KMS-11 (cell line): ENCODE measurements at regions not wholly inside any gene's neighbourhood (a gene's known extent, or its start where the extent isn't known, plus 50 kb on each side); places are given as distances from the start of the nearest gene placed in this dataset.

ENCODE experiments used
- H2AFZ ChIP-seq: fragments of 200-600 bp; sonication (generic); 2 replicates; pipeline ENCODE4 v1.6.1; 2016; ENCODE audit warnings: antibody characterized with exemption, mixed run types, low read depth
- H3K27ac ChIP-seq: fragments of 200-600 bp; sonication (generic); 2 replicates; pipeline ENCODE4 v1.6.1; 2016; ENCODE audit warnings: mild to moderate bottlenecking, mixed run types
- H3K27me3 ChIP-seq: fragments of 200-600 bp; sonication (generic); 2 replicates; pipeline ENCODE4 v1.6.1; 2017; ENCODE audit warnings: mild to moderate bottlenecking, low read depth, mixed run types, moderate library complexity; ENCODE audit not compliant: insufficient read depth
- H3K36me3 ChIP-seq: fragments of 200-600 bp; sonication (generic); 2 replicates; pipeline ENCODE4 v1.6.1; 2017; ENCODE audit warnings: mild to moderate bottlenecking, mixed run types; ENCODE audit not compliant: insufficient read depth
- H3K4me1 ChIP-seq: fragments of 200-600 bp; sonication (generic); 2 replicates; pipeline ENCODE4 v1.6.1; 2016; ENCODE audit warnings: mild to moderate bottlenecking, low read depth, mixed run types; ENCODE audit not compliant: poor library complexity, severe bottlenecking
- H3K4me2 ChIP-seq: fragments of 200-600 bp; sonication (generic); 2 replicates; pipeline ENCODE4 v1.7.0; 2016; ENCODE audit warnings: mild to moderate bottlenecking, mixed run types
- H3K4me3 ChIP-seq: fragments of 200-600 bp; sonication (generic); IDR thresholded peaks from 2 replicates; pipeline ENCODE4 v1.6.1; 2017; ENCODE audit warnings: low read depth, low read length, mixed read lengths; ENCODE audit not compliant: insufficient read depth
- H3K79me2 ChIP-seq: fragments of 200-600 bp; sonication (generic); 2 replicates; pipeline ENCODE4 v1.6.1; 2016; ENCODE audit warnings: low read depth, mixed run types; ENCODE audit not compliant: insufficient read depth
- H3K9ac ChIP-seq: fragments of 200-600 bp; sonication (generic); 2 replicates; pipeline ENCODE4 v1.6.1; 2016; ENCODE audit warnings: mild to moderate bottlenecking, mixed run types
- H4K20me1 ChIP-seq: fragments of 200-600 bp; sonication (generic); 2 replicates; pipeline ENCODE4 v1.6.1; 2016; ENCODE audit warnings: mild to moderate bottlenecking, mixed run types; ENCODE audit not compliant: insufficient read depth
- TF ChIP-seq, protein P1 (sequence below): fragments of 200-600 bp; sonication (generic); conservative IDR thresholded peaks from 2 replicates; pipeline ENCODE4 v1.6.1; 2017; ENCODE audit warnings: low read depth, mild to moderate bottlenecking, antibody characterized with exemption, low read length, moderate library complexity, mixed read lengths

DNA sequence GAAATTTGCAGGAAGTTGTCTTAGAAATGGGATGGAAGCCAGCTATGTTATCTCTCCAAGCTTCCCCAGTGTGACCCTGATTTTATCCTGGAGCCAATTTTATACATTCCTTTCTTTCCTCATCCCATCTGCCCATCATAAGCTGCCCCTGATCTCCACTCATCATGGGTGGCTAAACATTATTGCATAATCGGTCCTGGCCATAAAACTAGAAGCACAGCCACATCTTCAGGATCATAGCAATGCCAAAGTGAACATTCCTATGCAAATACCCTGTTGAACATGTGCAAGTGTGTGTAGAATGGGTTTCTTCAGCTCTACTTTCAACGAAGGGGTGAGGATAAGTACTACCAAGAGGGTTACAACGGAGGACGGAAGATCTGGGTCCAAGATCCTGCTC lies 50.6 kb upstream of the COG2 start:
- Histone ChIP-seq H3K36me3 (no peaks in the 10 kb centered on the region), H3K9ac (no peak overlapping the region), H2AFZ (no peak overlapping the region), H3K4me2 (no peak overlapping the region), H3K4me3 (no peak overlapping the region), H4K20me1 (no peaks in the 10 kb centered on the region), H3K4me1 (no peaks in the 10 kb centered on the region), H3K79me2 (no peaks in the 10 kb centered on the region), H3K27me3 (no peaks in the 10 kb centered on the region), H3K27ac (no peak overlapping the region)
- TF ChIP-seq, protein P1, sequence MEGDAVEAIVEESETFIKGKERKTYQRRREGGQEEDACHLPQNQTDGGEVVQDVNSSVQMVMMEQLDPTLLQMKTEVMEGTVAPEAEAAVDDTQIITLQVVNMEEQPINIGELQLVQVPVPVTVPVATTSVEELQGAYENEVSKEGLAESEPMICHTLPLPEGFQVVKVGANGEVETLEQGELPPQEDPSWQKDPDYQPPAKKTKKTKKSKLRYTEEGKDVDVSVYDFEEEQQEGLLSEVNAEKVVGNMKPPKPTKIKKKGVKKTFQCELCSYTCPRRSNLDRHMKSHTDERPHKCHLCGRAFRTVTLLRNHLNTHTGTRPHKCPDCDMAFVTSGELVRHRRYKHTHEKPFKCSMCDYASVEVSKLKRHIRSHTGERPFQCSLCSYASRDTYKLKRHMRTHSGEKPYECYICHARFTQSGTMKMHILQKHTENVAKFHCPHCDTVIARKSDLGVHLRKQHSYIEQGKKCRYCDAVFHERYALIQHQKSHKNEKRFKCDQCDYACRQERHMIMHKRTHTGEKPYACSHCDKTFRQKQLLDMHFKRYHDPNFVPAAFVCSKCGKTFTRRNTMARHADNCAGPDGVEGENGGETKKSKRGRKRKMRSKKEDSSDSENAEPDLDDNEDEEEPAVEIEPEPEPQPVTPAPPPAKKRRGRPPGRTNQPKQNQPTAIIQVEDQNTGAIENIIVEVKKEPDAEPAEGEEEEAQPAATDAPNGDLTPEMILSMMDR = no peak

DNA sequence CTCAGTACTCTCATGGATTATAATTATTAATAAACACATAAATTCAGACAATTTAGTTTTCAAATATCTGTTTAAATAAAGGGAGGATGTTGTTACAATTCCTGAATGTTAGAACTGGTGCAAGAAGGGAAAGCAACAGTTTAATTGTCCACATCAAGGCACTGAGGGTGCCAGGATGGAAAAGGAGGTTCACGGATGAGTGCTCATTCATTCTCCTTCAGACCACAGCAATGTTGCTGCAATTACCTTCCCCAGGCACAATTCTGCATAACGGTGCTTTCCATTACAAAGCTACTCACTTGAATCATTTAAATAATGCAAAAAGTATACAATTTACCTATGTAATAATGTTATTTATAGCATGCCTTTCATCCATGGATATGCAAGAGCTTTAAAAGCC lies 52.3 kb upstream of the COG2 start:
- H3K79me2 ChIP-seq = no peaks in the 10 kb centered on the region
- no peak overlapping the region for H3K4me3 ChIP-seq
- H3K36me3 ChIP-seq = no peaks in the 10 kb centered on the region
- H4K20me1 ChIP-seq = no peaks in the 10 kb centered on the region
- H3K4me2 ChIP-seq = no peak overlapping the region
- H3K27me3 ChIP-seq = no peaks in the 10 kb centered on the region
- H3K4me1 ChIP-seq = no peaks in the 10 kb centered on the region
- TF ChIP-seq, protein P1 = no peak
- no peak overlapping the region for H3K9ac ChIP-seq
- H3K27ac ChIP-seq = no peak overlapping the region
- no peak overlapping the region for H2AFZ ChIP-seq

DNA sequence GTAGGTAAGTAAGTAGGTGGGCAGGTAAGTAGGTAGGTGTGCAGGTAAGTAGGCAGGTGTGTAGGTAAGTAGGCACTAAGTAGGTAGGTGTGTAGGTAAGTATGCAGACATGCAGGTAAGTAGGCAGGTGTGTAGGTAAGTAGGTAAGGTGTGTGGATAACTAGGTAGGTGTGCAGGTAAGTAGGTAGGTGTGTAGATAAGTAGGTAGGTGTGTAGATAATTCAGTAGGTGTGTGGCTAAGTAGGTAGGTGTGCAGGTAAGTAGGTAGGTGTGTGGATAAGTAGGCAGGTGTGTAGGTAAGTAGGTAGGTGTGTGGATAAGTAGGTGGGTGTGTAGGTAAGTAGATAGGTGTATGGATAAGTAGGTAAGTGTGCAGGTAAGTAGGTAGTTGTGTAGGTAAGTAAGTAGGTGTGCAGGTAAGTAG lies 53.9 kb upstream of the COG2 start:
- TF ChIP-seq, protein P1 = no peak
- Histone ChIP-seq H2AFZ (no peak overlapping the region), H3K4me1 (no peaks in the 10 kb centered on the region), H4K20me1 (no peaks in the 10 kb centered on the region), H3K4me2 (no peak overlapping the region), H3K27me3 (no peaks in the 10 kb centered on the region), H3K79me2 (no peaks in the 10 kb centered on the region), H3K4me3 (no peak overlapping the region), H3K27ac (no peak overlapping the region), H3K36me3 (no peaks in the 10 kb centered on the region), H3K9ac (no peak overlapping the region)

DNA sequence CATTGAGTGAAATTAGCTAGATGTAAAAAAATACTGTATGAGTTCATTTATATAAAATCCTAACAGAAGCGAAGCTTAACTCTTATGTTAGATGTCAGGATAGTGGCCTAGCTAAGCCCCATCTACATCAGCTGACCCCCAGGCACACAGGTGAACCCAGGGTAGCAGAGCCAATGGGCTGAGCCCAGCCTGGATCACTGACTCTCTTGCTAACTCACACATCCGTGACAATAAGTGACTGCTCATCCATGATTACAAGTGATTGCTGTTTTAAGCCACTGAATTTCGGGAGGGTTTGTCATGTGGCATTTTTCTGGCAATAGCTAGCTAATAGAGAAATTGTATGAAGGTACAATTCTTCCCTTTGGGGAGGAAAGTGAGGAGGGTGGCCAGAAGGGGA lies 55.2 kb upstream of the COG2 start:
- Histone ChIP-seq H4K20me1 (no peaks in the 10 kb centered on the region), H3K9ac (no peak overlapping the region), H3K4me2 (no peak overlapping the region), H3K27me3 (no peaks in the 10 kb centered on the region), H3K79me2 (no peaks in the 10 kb centered on the region), H2AFZ (no peak overlapping the region), H3K4me1 (no peaks in the 10 kb centered on the region), H3K27ac (no peak overlapping the region), H3K4me3 (no peak overlapping the region), H3K36me3 (no peaks in the 10 kb centered on the region)
- TF ChIP-seq, protein P1 = no peak
